Ammon's horn (tissue), 1 donor: ENCODE measurements at regions not wholly inside any gene's neighbourhood (a gene's known extent, or its start where the extent isn't known, plus 50 kb on each side); places are given as distances from the start of the nearest gene placed in this dataset.

Experiments
- DNase-seq: peaks from one replicate; pipeline ENCODE4 v3.0.0-alpha.2; 2016; ENCODE audit warnings: low spot score

GRCh38 chr7:51539840-51540239, 223.2 kb upstream of the COBL start:
- no peak for DNase-seq

GRCh38 chr7:51528172-51528571, 211.6 kb upstream of the COBL start:
- DNase-seq, result no peak

GRCh38 chr7:51521694-51522312, 205.2 kb upstream of the COBL start:
- DNase-seq, result no peak

- no peak for DNase-seq
These were observed 204.4 kb upstream of the COBL start for GRCh38 chr7:51521054-51521453.

GRCh38 chr7:51518646-51519045, 202.0 kb upstream of the COBL start:
- no peak for DNase-seq

GRCh38 chr7:51517187-51517586, 200.6 kb upstream of the COBL start:
- DNase-seq, result no peak

- no peak for DNase-seq
These were observed 185.0 kb upstream of the COBL start for GRCh38 chr7:51501620-51502019.

GRCh38 chr7:51482976-51483375, 166.4 kb upstream of the COBL start:
- DNase-seq, result no peak

GRCh38 chr7:51481421-51481820, 164.8 kb upstream of the COBL start:
- no peak for DNase-seq

GRCh38 chr7:51477819-51478218, 161.2 kb upstream of the COBL start:
- DNase-seq, result no peak

- DNase-seq, result no peak
These were observed 160.7 kb upstream of the COBL start for GRCh38 chr7:51477323-51477722.

GRCh38 chr7:51476026-51476425, 159.4 kb upstream of the COBL start:
- DNase-seq, result no peak

GRCh38 chr7:51472873-51473272, 156.3 kb upstream of the COBL start:
- no peak for DNase-seq

GRCh38 chr7:51471981-51472296, 155.3 kb upstream of the COBL start:
- no peak for DNase-seq

- DNase-seq, result peak; percentile 81
These were observed 154.8 kb upstream of the COBL start for GRCh38 chr7:51471210-51471980.

- no peak for DNase-seq
These were observed 150.9 kb upstream of the COBL start for GRCh38 chr7:51467384-51468017.

GRCh38 chr7:51459809-51460208, 143.2 kb upstream of the COBL start:
- DNase-seq, result no peak

GRCh38 chr7:51458693-51459092, 142.1 kb upstream of the COBL start:
- no peak for DNase-seq

- no peak for DNase-seq
These were observed 140.5 kb upstream of the COBL start for GRCh38 chr7:51457079-51457478.

- DNase-seq, result no peak
These were observed 139.9 kb upstream of the COBL start for GRCh38 chr7:51456431-51457060.

GRCh38 chr7:51455948-51456347, 139.3 kb upstream of the COBL start:
- no peak for DNase-seq

- DNase-seq, result no peak
These were observed 138.9 kb upstream of the COBL start for GRCh38 chr7:51455513-51455912.

- DNase-seq, result no peak
These were observed 138.5 kb upstream of the COBL start for GRCh38 chr7:51455086-51455485.
